ENCODE measurements at regions not wholly inside any gene's neighbourhood (a gene's known extent, or its start where the extent isn't known, plus 50 kb on each side); places are given as distances from the start of the nearest gene placed in this dataset.

GRCh38 chr3:182233957-182234356, 522.2 kb downstream of the SOX2 start:
- TF ChIP-seq FOXM1 (IDR thresholded peaks at IDR 0.05; ENCODE audit: low read depth) (no peak), CTCF (IDR thresholded peaks at IDR 0.05) (no peak), SIN3A (IDR thresholded peaks at IDR 0.05; ENCODE audit: borderline replicate concordance, low read depth, low read length) (no peak), CHD2 (IDR thresholded peaks at IDR 0.05; ENCODE audit: low read length, partially characterized antibody) (no peak), GATA2 (CRISPR knock-in tag; IDR thresholded peaks at IDR 0.05) (no peak), TAF1 (IDR thresholded peaks at IDR 0.05; ENCODE audit: borderline replicate concordance, low read depth, low read length) (no peak), YY1 (IDR thresholded peaks at IDR 0.05; ENCODE audit: low read depth) (no peak), NFIC (IDR thresholded peaks at IDR 0.05; ENCODE audit: borderline replicate concordance) (no peak), EZH2phosphoT487 (IDR thresholded peaks at IDR 0.05; ENCODE audit: borderline replicate concordance, low read depth) (no peak), RFX5 (IDR thresholded peaks at IDR 0.05; ENCODE audit: low read length) (no peak), MXI1 (IDR thresholded peaks at IDR 0.05; ENCODE audit: low read depth, low read length) (no peak), ELF1 (IDR thresholded peaks at IDR 0.05) (no peak)
- TF ChIP-seq, protein P1, sequence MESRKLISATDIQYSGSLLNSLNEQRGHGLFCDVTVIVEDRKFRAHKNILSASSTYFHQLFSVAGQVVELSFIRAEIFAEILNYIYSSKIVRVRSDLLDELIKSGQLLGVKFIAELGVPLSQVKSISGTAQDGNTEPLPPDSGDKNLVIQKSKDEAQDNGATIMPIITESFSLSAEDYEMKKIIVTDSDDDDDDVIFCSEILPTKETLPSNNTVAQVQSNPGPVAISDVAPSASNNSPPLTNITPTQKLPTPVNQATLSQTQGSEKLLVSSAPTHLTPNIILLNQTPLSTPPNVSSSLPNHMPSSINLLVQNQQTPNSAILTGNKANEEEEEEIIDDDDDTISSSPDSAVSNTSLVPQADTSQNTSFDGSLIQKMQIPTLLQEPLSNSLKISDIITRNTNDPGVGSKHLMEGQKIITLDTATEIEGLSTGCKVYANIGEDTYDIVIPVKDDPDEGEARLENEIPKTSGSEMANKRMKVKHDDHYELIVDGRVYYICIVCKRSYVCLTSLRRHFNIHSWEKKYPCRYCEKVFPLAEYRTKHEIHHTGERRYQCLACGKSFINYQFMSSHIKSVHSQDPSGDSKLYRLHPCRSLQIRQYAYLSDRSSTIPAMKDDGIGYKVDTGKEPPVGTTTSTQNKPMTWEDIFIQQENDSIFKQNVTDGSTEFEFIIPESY (IDR thresholded peaks at IDR 0.05; ENCODE audit: borderline replicate concordance, low read depth), result no peak

Data from SK-N-SH (cell line).